Ishikawa (cell line): ENCODE measurements at regions not wholly inside any gene's neighbourhood (a gene's known extent, or its start where the extent isn't known, plus 50 kb on each side); places are given as distances from the start of the nearest gene placed in this dataset.
A peak's percentile ranks its signal among the peaks of the same experiment; 100 is the strongest.

ENCODE experiments used
- CEBPB ChIP-seq: IDR thresholded peaks from 2 replicates; pipeline ENCODE4 v1.6.1; 2012
- CREB1 ChIP-seq: IDR thresholded peaks from 2 replicates; pipeline ENCODE4 v1.6.1; 2012; ENCODE audit warnings: low read depth
- EGR1 ChIP-seq: IDR thresholded peaks from 2 replicates; pipeline ENCODE4 v1.6.1; 2012
- EP300 ChIP-seq: IDR thresholded peaks from 2 replicates; pipeline ENCODE4 v1.6.1; 2012; ENCODE audit warnings: borderline replicate concordance
- FOXM1 ChIP-seq: IDR thresholded peaks from 2 replicates; pipeline ENCODE4 v1.6.1; 2012; ENCODE audit warnings: low read depth, borderline replicate concordance
- MAX ChIP-seq: IDR thresholded peaks from 2 replicates; pipeline ENCODE4 v1.6.1; 2012
- NFIC ChIP-seq: IDR thresholded peaks from 2 replicates; pipeline ENCODE4 v1.6.1; 2012
- RAD21 ChIP-seq: IDR thresholded peaks from 2 replicates; pipeline ENCODE4 v1.6.1; 2012; ENCODE audit warnings: low read depth
- REST ChIP-seq: IDR thresholded peaks from 2 replicates; pipeline ENCODE4 v1.6.1; 2012; ENCODE audit warnings: low read depth, mild to moderate bottlenecking
- TAF1 ChIP-seq: IDR thresholded peaks from 2 replicates; pipeline ENCODE4 v1.6.1; 2012; ENCODE audit warnings: low read depth, mild to moderate bottlenecking
- TCF12 ChIP-seq: IDR thresholded peaks from 2 replicates; pipeline ENCODE4 v1.6.1; 2012; ENCODE audit warnings: low read depth
- TEAD4 ChIP-seq: IDR thresholded peaks from 2 replicates; pipeline ENCODE4 v1.6.1; 2012
- USF1 ChIP-seq: IDR thresholded peaks from 2 replicates; pipeline ENCODE4 v1.6.1; 2012
- YY1 ChIP-seq: IDR thresholded peaks from 2 replicates; pipeline ENCODE4 v1.6.1; 2012; ENCODE audit warnings: low read depth
- ZBTB7A ChIP-seq: IDR thresholded peaks from 2 replicates; pipeline ENCODE4 v1.6.1; 2012; ENCODE audit warnings: low read depth

- TF ChIP-seq RAD21, result no peak
- TF ChIP-seq REST, result no peak
- TF ChIP-seq NFIC, result no peak
- TF ChIP-seq TCF12, result no peak
- no peak for TF ChIP-seq TEAD4
- TF ChIP-seq CREB1, result no peak
- TF ChIP-seq EGR1, result no peak
- no peak for TF ChIP-seq CEBPB
- no peak for TF ChIP-seq EP300
- TF ChIP-seq USF1, result no peak
- TF ChIP-seq FOXM1, result no peak
These were observed 306.7 kb upstream of the CHAC2 start for GRCh38 chr2:53460937-53461336.

GRCh38 chr2:53460347-53460746, 307.3 kb upstream of the CHAC2 start:
- TF ChIP-seq USF1 (no peak), EGR1 (no peak), CEBPB (no peak)

- TF ChIP-seq USF1 (no peak), TCF12 (no peak), TEAD4 (no peak), EP300 (no peak), FOXM1 (no peak), MAX (no peak), CREB1 (no peak), YY1 (no peak), NFIC (no peak), RAD21 (no peak), TAF1 (no peak)
These were observed 312.5 kb upstream of the CHAC2 start for GRCh38 chr2:53455094-53455493.

GRCh38 chr2:53452957-53453748, 314.5 kb upstream of the CHAC2 start:
- TF ChIP-seq CEBPB, result no peak
- TF ChIP-seq FOXM1, result no peak
- no peak for TF ChIP-seq TCF12
- TF ChIP-seq TAF1, result no peak
- TF ChIP-seq USF1, result no peak
- no peak for TF ChIP-seq MAX
- TF ChIP-seq EP300, result no peak
- no peak for TF ChIP-seq EGR1
- TF ChIP-seq ZBTB7A, result no peak

- TF ChIP-seq YY1 (peak; percentile 57; the same call in 1 of the 2 replicates), NFIC (no peak), CEBPB (no peak), TCF12 (no peak), EGR1 (no peak), MAX (no peak)
These were observed 315.2 kb upstream of the CHAC2 start for GRCh38 chr2:53452400-53452799.

GRCh38 chr2:53450923-53451322, 316.7 kb upstream of the CHAC2 start:
- TF ChIP-seq NFIC (no peak), MAX (no peak), EP300 (no peak), EGR1 (no peak), CREB1 (no peak), REST (no peak), YY1 (no peak), USF1 (no peak), CEBPB (no peak)
